WTC11 (cell line): ENCODE measurements at regions not wholly inside any gene's neighbourhood (a gene's known extent, or its start where the extent isn't known, plus 50 kb on each side); places are given as distances from the start of the nearest gene placed in this dataset.

Experiments used
- ATAC-seq: fragments of 200-7000 bp; cut with Tn5 transposase; 2 replicates; pipeline ENCODE4 v1.10.0; 2021; ENCODE audit warnings: mild to moderate bottlenecking, moderate library complexity
- CTCF ChIA-PET: fragments of 300-600 bp; sonication (Branson Sonifier 250); formaldehyde crosslinking; loops from one replicate; lab custom pipeline; 2021; ENCODE audit warnings: antibody characterized with exemption; lab: Charles Lee
- POLR2A ChIA-PET: fragments of 350-600 bp; sonication (Branson Sonifier 250); formaldehyde crosslinking; loops from one replicate; lab custom pipeline; 2021; ENCODE audit warnings: antibody characterized with exemption; lab: Charles Lee
- DNase-seq: peaks from one replicate; pipeline ENCODE4 v3.0.0; 2021; ENCODE audit warnings: low spot score
- H3K27ac Mint-ChIP-seq: 2 replicates; pipeline ENCODE4 v1.8.0; 2021; ENCODE audit warnings: mixed read lengths
- H3K27me3 Mint-ChIP-seq: 2 replicates; pipeline ENCODE4 v1.8.0; 2021; ENCODE audit warnings: low read depth, mild to moderate bottlenecking, moderate library complexity, mixed read lengths
- H3K36me3 Mint-ChIP-seq: 2 replicates; pipeline ENCODE4 v1.8.0; 2021; ENCODE audit warnings: mixed read lengths
- H3K4me1 Mint-ChIP-seq: 2 replicates; pipeline ENCODE4 v1.8.0; 2022; ENCODE audit warnings: mixed read lengths
- H3K4me3 Mint-ChIP-seq: 2 replicates; pipeline ENCODE4 v1.8.0; 2021; ENCODE audit warnings: mild to moderate bottlenecking, moderate library complexity, mixed read lengths
- H3K9me3 Mint-ChIP-seq: 2 replicates; pipeline ENCODE4 v1.8.0; 2021; ENCODE audit warnings: mixed read lengths
- ATF1 ChIP-seq: sonication (generic); formaldehyde crosslinking; IDR thresholded peaks from 2 replicates; pipeline ENCODE4 v1.8.1; 2023; ENCODE audit warnings: mild to moderate bottlenecking, moderate library complexity, missing genetic modification reagents
- ELF4 ChIP-seq: sonication (generic); formaldehyde crosslinking; IDR thresholded peaks from 2 replicates; pipeline ENCODE4 v1.8.1; 2022; ENCODE audit warnings: low read depth, mild to moderate bottlenecking, moderate library complexity, missing genetic modification reagents
- EMX1 ChIP-seq: fragments of 250-450 bp; sonication (Bioruptor Pico); IDR thresholded peaks from 2 replicates; pipeline ENCODE4 v1.8.0; 2021; ENCODE audit warnings: mild to moderate bottlenecking
- FOXK1 ChIP-seq: sonication (generic); formaldehyde crosslinking; IDR thresholded peaks from 2 replicates; pipeline ENCODE4 v1.8.0; 2022; ENCODE audit warnings: mild to moderate bottlenecking, moderate library complexity, missing genetic modification reagents
- JAZF1 ChIP-seq: fragments of 250-450 bp; sonication (Bioruptor Pico); IDR thresholded peaks from 2 replicates; pipeline ENCODE4 v1.9.0; 2021; ENCODE audit warnings: moderate library complexity, mild to moderate bottlenecking, inconsistent platforms
- KAT7 ChIP-seq: sonication (generic); formaldehyde crosslinking; IDR thresholded peaks from 2 replicates; pipeline ENCODE4 v1.8.1; 2023; ENCODE audit warnings: missing genetic modification reagents, mild to moderate bottlenecking, borderline replicate concordance
- NFE2L1 ChIP-seq: sonication (generic); formaldehyde crosslinking; IDR thresholded peaks from 2 replicates; pipeline ENCODE4 v1.8.1; 2023; ENCODE audit warnings: missing genetic modification reagents
- NR1H2 ChIP-seq: sonication (generic); formaldehyde crosslinking; IDR thresholded peaks from 2 replicates; pipeline ENCODE4 v1.9.0; 2021; ENCODE audit warnings: mild to moderate bottlenecking, moderate library complexity, missing genetic modification reagents
- PRRX2 ChIP-seq: fragments of 250-450 bp; sonication (Bioruptor Pico); IDR thresholded peaks from 2 replicates; pipeline ENCODE4 v1.8.0; 2021; ENCODE audit warnings: mild to moderate bottlenecking
- RORB ChIP-seq: fragments of 250-450 bp; sonication (Bioruptor Pico); IDR thresholded peaks from 2 replicates; pipeline ENCODE4 v1.9.0; 2021; ENCODE audit warnings: mild to moderate bottlenecking
- TEAD1 ChIP-seq: sonication (generic); formaldehyde crosslinking; IDR thresholded peaks from 2 replicates; pipeline ENCODE4 v1.8.0; 2022; ENCODE audit warnings: mild to moderate bottlenecking, missing genetic modification reagents
- USF1 ChIP-seq: sonication (generic); formaldehyde crosslinking; IDR thresholded peaks from 2 replicates; pipeline ENCODE4 v1.8.0; 2022; ENCODE audit warnings: mild to moderate bottlenecking, missing genetic modification reagents
- TF ChIP-seq, protein P1 (sequence below): sonication (generic); formaldehyde crosslinking; conservative IDR thresholded peaks from 2 replicates; pipeline ENCODE4 v1.8.1; 2022; ENCODE audit warnings: mild to moderate bottlenecking, missing genetic modification reagents
- TF ChIP-seq, protein P2 (sequence below): sonication (generic); formaldehyde crosslinking; IDR thresholded peaks from 2 replicates; pipeline ENCODE4 v1.8.1; 2022; ENCODE audit warnings: missing genetic modification reagents, borderline replicate concordance
- TF ChIP-seq, protein P3 (sequence below): fragments of 250-450 bp; sonication (Bioruptor Pico); IDR thresholded peaks from 2 replicates; pipeline ENCODE4 v1.8.0; 2021; ENCODE audit warnings: mild to moderate bottlenecking
- TF ChIP-seq, protein P4 (sequence below): fragments of 200-600 bp; IDR thresholded peaks from 2 replicates; pipeline ENCODE4 v1.8.0; 2022; ENCODE audit warnings: antibody characterized with exemption
- TF ChIP-seq, protein P5 (sequence below): sonication (generic); formaldehyde crosslinking; IDR thresholded peaks from 2 replicates; pipeline ENCODE4 v1.8.1; 2023; ENCODE audit warnings: mild to moderate bottlenecking, missing genetic modification reagents, borderline replicate concordance

DNA sequence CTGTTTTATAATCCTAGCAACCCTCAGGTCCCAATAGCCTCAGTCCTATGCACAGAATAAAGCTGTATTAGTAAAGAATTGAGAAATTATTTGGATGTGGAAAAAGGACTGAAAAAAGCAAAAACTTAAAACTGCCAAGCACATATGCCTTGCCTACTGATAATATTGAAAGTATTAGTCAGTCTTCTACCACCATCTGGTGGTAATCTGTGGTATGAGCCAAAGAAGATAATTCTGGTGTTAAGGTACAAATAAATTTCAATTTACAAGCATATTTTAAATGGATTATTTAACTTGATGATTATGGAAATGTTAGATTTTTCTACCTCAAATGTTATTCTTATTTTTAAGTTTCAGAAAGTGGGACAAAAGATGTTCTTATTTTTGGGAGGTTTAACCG, 460.3 kb upstream of the KLHL1 start:
- ATAC-seq (no peak; the same call in 1 of the 2 replicates), DNase-seq (no peak)
- peaks cover 24% of the 10 kb centered on the region for H3K9me3 Mint-ChIP-seq
- no peak overlapping the region for H3K4me3 Mint-ChIP-seq
- CTCF ChIA-PET = interaction anchor here (1.1 kb wide), 1 partner anchor 229 kb away, joined by 3 read pairs; no protein-coding TSS in a partner anchor
- POLR2A ChIA-PET = no interaction called here
- no peak overlapping the region for H3K27ac Mint-ChIP-seq
- TF ChIP-seq, protein P1, sequence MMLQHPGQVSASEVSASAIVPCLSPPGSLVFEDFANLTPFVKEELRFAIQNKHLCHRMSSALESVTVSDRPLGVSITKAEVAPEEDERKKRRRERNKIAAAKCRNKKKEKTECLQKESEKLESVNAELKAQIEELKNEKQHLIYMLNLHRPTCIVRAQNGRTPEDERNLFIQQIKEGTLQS (CRISPR knock-in tag) = no peak
- no peak for TF ChIP-seq KAT7
- TF ChIP-seq EMX1 (CRISPR knock-in tag) = no peak
- TF ChIP-seq, protein P2, sequence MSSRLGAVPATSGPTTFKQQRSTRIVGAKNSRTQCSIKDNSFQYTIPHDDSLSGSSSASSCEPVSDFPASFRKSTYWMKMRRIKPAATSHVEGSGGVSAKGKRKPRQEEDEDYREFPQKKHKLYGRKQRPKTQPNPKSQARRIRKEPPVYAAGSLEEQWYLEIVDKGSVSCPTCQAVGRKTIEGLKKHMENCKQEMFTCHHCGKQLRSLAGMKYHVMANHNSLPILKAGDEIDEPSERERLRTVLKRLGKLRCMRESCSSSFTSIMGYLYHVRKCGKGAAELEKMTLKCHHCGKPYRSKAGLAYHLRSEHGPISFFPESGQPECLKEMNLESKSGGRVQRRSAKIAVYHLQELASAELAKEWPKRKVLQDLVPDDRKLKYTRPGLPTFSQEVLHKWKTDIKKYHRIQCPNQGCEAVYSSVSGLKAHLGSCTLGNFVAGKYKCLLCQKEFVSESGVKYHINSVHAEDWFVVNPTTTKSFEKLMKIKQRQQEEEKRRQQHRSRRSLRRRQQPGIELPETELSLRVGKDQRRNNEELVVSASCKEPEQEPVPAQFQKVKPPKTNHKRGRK (CRISPR knock-in tag) = no peak
- TF ChIP-seq, protein P3, sequence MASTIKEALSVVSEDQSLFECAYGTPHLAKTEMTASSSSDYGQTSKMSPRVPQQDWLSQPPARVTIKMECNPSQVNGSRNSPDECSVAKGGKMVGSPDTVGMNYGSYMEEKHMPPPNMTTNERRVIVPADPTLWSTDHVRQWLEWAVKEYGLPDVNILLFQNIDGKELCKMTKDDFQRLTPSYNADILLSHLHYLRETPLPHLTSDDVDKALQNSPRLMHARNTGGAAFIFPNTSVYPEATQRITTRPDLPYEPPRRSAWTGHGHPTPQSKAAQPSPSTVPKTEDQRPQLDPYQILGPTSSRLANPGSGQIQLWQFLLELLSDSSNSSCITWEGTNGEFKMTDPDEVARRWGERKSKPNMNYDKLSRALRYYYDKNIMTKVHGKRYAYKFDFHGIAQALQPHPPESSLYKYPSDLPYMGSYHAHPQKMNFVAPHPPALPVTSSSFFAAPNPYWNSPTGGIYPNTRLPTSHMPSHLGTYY (CRISPR knock-in tag) = no peak
- TF ChIP-seq, protein P4, sequence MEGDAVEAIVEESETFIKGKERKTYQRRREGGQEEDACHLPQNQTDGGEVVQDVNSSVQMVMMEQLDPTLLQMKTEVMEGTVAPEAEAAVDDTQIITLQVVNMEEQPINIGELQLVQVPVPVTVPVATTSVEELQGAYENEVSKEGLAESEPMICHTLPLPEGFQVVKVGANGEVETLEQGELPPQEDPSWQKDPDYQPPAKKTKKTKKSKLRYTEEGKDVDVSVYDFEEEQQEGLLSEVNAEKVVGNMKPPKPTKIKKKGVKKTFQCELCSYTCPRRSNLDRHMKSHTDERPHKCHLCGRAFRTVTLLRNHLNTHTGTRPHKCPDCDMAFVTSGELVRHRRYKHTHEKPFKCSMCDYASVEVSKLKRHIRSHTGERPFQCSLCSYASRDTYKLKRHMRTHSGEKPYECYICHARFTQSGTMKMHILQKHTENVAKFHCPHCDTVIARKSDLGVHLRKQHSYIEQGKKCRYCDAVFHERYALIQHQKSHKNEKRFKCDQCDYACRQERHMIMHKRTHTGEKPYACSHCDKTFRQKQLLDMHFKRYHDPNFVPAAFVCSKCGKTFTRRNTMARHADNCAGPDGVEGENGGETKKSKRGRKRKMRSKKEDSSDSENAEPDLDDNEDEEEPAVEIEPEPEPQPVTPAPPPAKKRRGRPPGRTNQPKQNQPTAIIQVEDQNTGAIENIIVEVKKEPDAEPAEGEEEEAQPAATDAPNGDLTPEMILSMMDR = peak; percentile 64
- no peak for TF ChIP-seq RORB (CRISPR knock-in tag)
- H3K4me1 Mint-ChIP-seq = no peaks in the 10 kb centered on the region
- H3K36me3 Mint-ChIP-seq = no peaks in the 10 kb centered on the region; the same call in 1 of the 2 replicates
- no peaks in the 10 kb centered on the region for H3K27me3 Mint-ChIP-seq

GRCh38 chr13:70544706-70545105, 436.5 kb upstream of the KLHL1 start:
- H3K27ac Mint-ChIP-seq = no peak overlapping the region
- no peaks in the 10 kb centered on the region for H3K9me3 Mint-ChIP-seq
- no peak overlapping the region for H3K4me3 Mint-ChIP-seq
- DNase-seq = no peak
- ChIA-PET POLR2A (no interaction called here), CTCF (no interaction called here)
- no peaks in the 10 kb centered on the region for H3K4me1 Mint-ChIP-seq
- ATAC-seq = no peak
- H3K27me3 Mint-ChIP-seq = no peaks in the 10 kb centered on the region
- no peaks in the 10 kb centered on the region for H3K36me3 Mint-ChIP-seq
- TF ChIP-seq TEAD1 (CRISPR knock-in tag) (no peak), USF1 (CRISPR knock-in tag) (no peak), ATF1 (no peak), ELF4 (no peak), FOXK1 (CRISPR knock-in tag) (no peak), NFE2L1 (no peak), PRRX2 (CRISPR knock-in tag) (no peak), NR1H2 (no peak), JAZF1 (CRISPR knock-in tag) (no peak)
- TF ChIP-seq, protein P4 = no peak
- TF ChIP-seq, protein P5, sequence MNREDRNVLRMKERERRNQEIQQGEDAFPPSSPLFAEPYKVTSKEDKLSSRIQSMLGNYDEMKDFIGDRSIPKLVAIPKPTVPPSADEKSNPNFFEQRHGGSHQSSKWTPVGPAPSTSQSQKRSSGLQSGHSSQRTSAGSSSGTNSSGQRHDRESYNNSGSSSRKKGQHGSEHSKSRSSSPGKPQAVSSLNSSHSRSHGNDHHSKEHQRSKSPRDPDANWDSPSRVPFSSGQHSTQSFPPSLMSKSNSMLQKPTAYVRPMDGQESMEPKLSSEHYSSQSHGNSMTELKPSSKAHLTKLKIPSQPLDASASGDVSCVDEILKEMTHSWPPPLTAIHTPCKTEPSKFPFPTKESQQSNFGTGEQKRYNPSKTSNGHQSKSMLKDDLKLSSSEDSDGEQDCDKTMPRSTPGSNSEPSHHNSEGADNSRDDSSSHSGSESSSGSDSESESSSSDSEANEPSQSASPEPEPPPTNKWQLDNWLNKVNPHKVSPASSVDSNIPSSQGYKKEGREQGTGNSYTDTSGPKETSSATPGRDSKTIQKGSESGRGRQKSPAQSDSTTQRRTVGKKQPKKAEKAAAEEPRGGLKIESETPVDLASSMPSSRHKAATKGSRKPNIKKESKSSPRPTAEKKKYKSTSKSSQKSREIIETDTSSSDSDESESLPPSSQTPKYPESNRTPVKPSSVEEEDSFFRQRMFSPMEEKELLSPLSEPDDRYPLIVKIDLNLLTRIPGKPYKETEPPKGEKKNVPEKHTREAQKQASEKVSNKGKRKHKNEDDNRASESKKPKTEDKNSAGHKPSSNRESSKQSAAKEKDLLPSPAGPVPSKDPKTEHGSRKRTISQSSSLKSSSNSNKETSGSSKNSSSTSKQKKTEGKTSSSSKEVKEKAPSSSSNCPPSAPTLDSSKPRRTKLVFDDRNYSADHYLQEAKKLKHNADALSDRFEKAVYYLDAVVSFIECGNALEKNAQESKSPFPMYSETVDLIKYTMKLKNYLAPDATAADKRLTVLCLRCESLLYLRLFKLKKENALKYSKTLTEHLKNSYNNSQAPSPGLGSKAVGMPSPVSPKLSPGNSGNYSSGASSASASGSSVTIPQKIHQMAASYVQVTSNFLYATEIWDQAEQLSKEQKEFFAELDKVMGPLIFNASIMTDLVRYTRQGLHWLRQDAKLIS (CRISPR knock-in tag) = no peak
- TF ChIP-seq, protein P2 (CRISPR knock-in tag) = no peak
- TF ChIP-seq, protein P3 (CRISPR knock-in tag) = no peak
- TF ChIP-seq, all 79 proteins: peak for 0
